Neural cell (in vitro differentiated cells): ENCODE measurements at regions not wholly inside any gene's neighbourhood (a gene's known extent, or its start where the extent isn't known, plus 50 kb on each side); places are given as distances from the start of the nearest gene placed in this dataset.

Source experiments
- H2AFZ ChIP-seq: fragments of 200-600, 300-800 bp; sonication (generic), shearing (Covaris generic); 2 replicates; pipeline ENCODE4 v1.6.0; 2014; ENCODE audit warnings: low read depth, mild to moderate bottlenecking, antibody characterized with exemption, low read length, moderate library complexity
- H3F3A ChIP-seq: fragments of 200-600 bp; shearing (Covaris generic); 2 replicates; pipeline ENCODE4 v1.6.1; 2016; ENCODE audit warnings: mild to moderate bottlenecking, moderate library complexity, mixed read lengths, antibody characterized with exemption, low read length; ENCODE audit not compliant: insufficient read depth, poor library complexity, severe bottlenecking
- H3K27ac ChIP-seq: fragments of 200-600, 300-800 bp; sonication (generic), shearing (Covaris generic); 2 replicates; pipeline ENCODE4 v1.5.1; 2014; ENCODE audit warnings: mild to moderate bottlenecking, low read length, moderate library complexity
- H3K27me3 ChIP-seq: fragments of 300-800, 200-600 bp; sonication (generic), shearing (Covaris generic); 2 replicates; pipeline ENCODE4 v1.6.0; 2014; ENCODE audit warnings: mild to moderate bottlenecking, low read depth, low read length, moderate library complexity; ENCODE audit not compliant: insufficient read depth
- H3K36me3 ChIP-seq: fragments of 300-800, 200-600 bp; sonication (generic), shearing (Covaris generic); 2 replicates; pipeline ENCODE4 v1.5.1; 2014; ENCODE audit warnings: mild to moderate bottlenecking, antibody characterized with exemption, low read length, moderate library complexity; ENCODE audit not compliant: insufficient read depth
- H3K4me2 ChIP-seq: fragments of 300-800, 200-600 bp; sonication (generic), shearing (Covaris generic); 2 replicates; pipeline ENCODE4 v1.6.0; 2014; ENCODE audit warnings: mild to moderate bottlenecking, low read length
- H3K4me3 ChIP-seq: fragments of 300-800, 200-600 bp; sonication (generic), shearing (Covaris generic); 2 replicates; pipeline ENCODE4 v1.5.1; 2014; ENCODE audit warnings: mild to moderate bottlenecking, low read length, moderate library complexity
- H3K79me2 ChIP-seq: fragments of 200-600 bp; shearing (Covaris generic); replicated peaks from 2 replicates; pipeline ENCODE4 v1.6.0; 2014; ENCODE audit warnings: mild to moderate bottlenecking, low read length, moderate library complexity; ENCODE audit not compliant: insufficient read depth
- H3K9ac ChIP-seq: fragments of 300-800, 200-600 bp; sonication (generic), shearing (Covaris generic); 2 replicates; pipeline ENCODE4 v1.6.1; 2016; ENCODE audit warnings: mild to moderate bottlenecking, low read length, mixed read lengths
- H3K9me2 ChIP-seq: fragments of 200-600 bp; shearing (Covaris generic); 2 replicates; pipeline ENCODE4 v1.6.1; 2016; ENCODE audit warnings: mild to moderate bottlenecking, low read length, mixed read lengths; ENCODE audit not compliant: insufficient read depth
- H3K9me3 ChIP-seq: fragments of 200-600, 300-800 bp; sonication (generic), shearing (Covaris generic); 2 replicates; pipeline ENCODE4 v1.6.1; 2016; ENCODE audit warnings: mild to moderate bottlenecking, mixed run types, low read length, moderate library complexity, mixed read lengths
- H4K20me1 ChIP-seq: fragments of 200-600 bp; shearing (Covaris generic); 2 replicates; pipeline ENCODE4 v1.6.1; 2016; ENCODE audit warnings: mild to moderate bottlenecking, mixed run types; ENCODE audit not compliant: insufficient read depth
- CTCF ChIP-seq: fragments of 450-650 bp; IDR thresholded peaks from 2 replicates; pipeline ENCODE4 v1.5.1; 2014; ENCODE audit warnings: antibody characterized with exemption, mild to moderate bottlenecking, moderate library complexity; ENCODE audit not compliant: poor library complexity, severe bottlenecking
- EP300 ChIP-seq: fragments of 450-650 bp; conservative IDR thresholded peaks from 2 replicates; pipeline ENCODE4 v1.6.1; 2014; ENCODE audit warnings: antibody characterized with exemption, mild to moderate bottlenecking, moderate library complexity; ENCODE audit not compliant: poor library complexity, severe bottlenecking
- EZH2 ChIP-seq: fragments of 200-600, 300-800 bp; shearing (Covaris generic), sonication (generic); IDR thresholded peaks from 2 replicates; pipeline ENCODE4 v1.6.1; 2014; ENCODE audit warnings: antibody characterized with exemption, low read length, borderline replicate concordance, mild to moderate bottlenecking; ENCODE audit not compliant: insufficient read depth, poor library complexity, severe bottlenecking
- MXI1 ChIP-seq: fragments of 450-650 bp; conservative IDR thresholded peaks from 2 replicates; pipeline ENCODE4 v1.6.1; 2014; ENCODE audit warnings: antibody characterized with exemption, mild to moderate bottlenecking; ENCODE audit not compliant: poor library complexity, severe bottlenecking
- POLR2AphosphoS5 ChIP-seq: IDR thresholded peaks from 2 replicates; pipeline ENCODE4 v1.6.1; 2012
- RAD21 ChIP-seq: fragments of 450-650 bp; conservative IDR thresholded peaks from 2 replicates; pipeline ENCODE4 v1.6.1; 2014; ENCODE audit warnings: antibody characterized with exemption, mild to moderate bottlenecking, moderate library complexity
- REST ChIP-seq: IDR thresholded peaks from 2 replicates; pipeline ENCODE4 v1.6.1; 2012; ENCODE audit warnings: borderline replicate concordance
- SMC3 ChIP-seq: fragments of 450-650 bp; conservative IDR thresholded peaks from 2 replicates; pipeline ENCODE4 v1.6.1; 2014; ENCODE audit warnings: antibody characterized with exemption, mild to moderate bottlenecking, moderate library complexity; ENCODE audit not compliant: poor library complexity
- TAF1 ChIP-seq: IDR thresholded peaks from 2 replicates; pipeline ENCODE4 v1.6.1; 2012; ENCODE audit warnings: low read depth

GRCh38 chr7:46713868-46714596 lies 793.0 kb upstream of the IGFBP3 start:
- Histone ChIP-seq H3K27me3 (no peaks in the 10 kb centered on the region), H3K9ac (no peak overlapping the region), H3K4me2 (no peak overlapping the region), H3K9me3 (no peaks in the 10 kb centered on the region), H3K9me2 (no peaks in the 10 kb centered on the region), H4K20me1 (no peaks in the 10 kb centered on the region), H3F3A (no peaks in the 10 kb centered on the region), H2AFZ (no peak overlapping the region), H3K79me2 (no peaks in the 10 kb centered on the region), H3K36me3 (no peaks in the 10 kb centered on the region), H3K4me3 (no peak overlapping the region), H3K27ac (no peak overlapping the region)
- TF ChIP-seq MXI1 = no peak
- TF ChIP-seq EP300 = no peak
- TF ChIP-seq RAD21 = no peak
- TF ChIP-seq TAF1 = no peak
- TF ChIP-seq POLR2AphosphoS5 = no peak
- no peak for TF ChIP-seq SMC3
- no peak for TF ChIP-seq EZH2
- TF ChIP-seq CTCF = no peak
- TF ChIP-seq REST = no peak

GRCh38 chr7:46710927-46711326 lies 789.9 kb upstream of the IGFBP3 start:
- Histone ChIP-seq H3K27ac (no peak overlapping the region), H3F3A (no peaks in the 10 kb centered on the region), H3K27me3 (no peaks in the 10 kb centered on the region), H2AFZ (no peak overlapping the region), H4K20me1 (no peaks in the 10 kb centered on the region), H3K9ac (no peak overlapping the region), H3K79me2 (no peaks in the 10 kb centered on the region), H3K9me2 (no peaks in the 10 kb centered on the region), H3K4me2 (no peak overlapping the region), H3K4me3 (no peak overlapping the region), H3K36me3 (no peaks in the 10 kb centered on the region), H3K9me3 (no peaks in the 10 kb centered on the region)
- TF ChIP-seq CTCF (no peak), RAD21 (no peak)
